TTC549 (cell line): ENCODE measurements at regions not wholly inside any gene's neighbourhood (a gene's known extent, or its start where the extent isn't known, plus 50 kb on each side); places are given as distances from the start of the nearest gene placed in this dataset.

ENCODE experiments used
- FAIRE-seq: peaks from 2 replicates; lab custom pipeline; 2012; peaks lifted over from hg19 to GRCh38; lab: Jason Lieb, UNC

DNA sequence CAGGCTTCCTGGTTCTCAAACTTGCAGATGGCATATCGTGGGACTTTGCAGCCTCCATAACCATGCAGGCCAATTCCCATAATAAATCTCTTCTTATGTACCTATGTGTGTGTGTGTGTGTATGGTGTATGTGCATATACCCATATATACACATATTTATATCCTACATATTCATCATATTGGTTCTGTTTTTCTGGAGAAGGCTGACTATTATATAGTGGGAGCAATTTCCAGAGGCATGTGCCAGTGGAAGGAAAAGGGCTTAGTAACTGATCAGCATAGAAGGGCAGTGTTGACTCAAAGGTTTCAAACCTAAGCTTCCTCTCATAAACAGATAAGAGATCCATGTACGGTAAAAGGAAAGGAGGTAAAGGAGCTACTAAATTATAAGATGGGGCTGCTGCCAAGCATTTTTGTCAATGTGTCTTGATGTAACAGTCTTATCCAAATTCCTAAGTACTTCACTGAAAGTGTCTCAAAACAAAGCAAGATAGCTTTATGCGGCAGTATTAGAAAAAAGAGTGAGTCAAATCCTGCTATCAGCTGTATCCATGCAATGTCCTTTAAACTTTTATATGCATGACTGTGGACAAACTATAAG is 432.1 kb downstream of the TBC1D4 start:
- FAIRE-seq, result no peak

DNA sequence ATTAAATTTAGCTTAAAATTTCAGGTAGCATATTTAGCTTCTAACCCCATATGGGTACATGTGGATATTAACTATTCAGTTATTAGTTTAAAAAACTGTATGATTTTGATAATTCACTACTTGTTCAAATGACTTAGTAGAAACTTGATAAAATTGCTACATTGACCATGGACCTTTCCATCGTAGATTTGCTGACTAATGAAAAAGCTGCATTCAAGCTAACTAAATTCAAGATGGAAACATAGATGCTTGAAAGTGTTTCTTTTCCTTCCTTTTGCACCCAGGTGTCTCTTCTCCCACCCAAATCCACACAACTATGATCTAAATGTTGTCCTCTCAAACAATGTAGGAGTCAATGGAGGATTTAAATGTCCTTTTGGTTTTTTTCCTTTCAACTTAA is 439.2 kb downstream of the TBC1D4 start:
- no peak for FAIRE-seq

DNA sequence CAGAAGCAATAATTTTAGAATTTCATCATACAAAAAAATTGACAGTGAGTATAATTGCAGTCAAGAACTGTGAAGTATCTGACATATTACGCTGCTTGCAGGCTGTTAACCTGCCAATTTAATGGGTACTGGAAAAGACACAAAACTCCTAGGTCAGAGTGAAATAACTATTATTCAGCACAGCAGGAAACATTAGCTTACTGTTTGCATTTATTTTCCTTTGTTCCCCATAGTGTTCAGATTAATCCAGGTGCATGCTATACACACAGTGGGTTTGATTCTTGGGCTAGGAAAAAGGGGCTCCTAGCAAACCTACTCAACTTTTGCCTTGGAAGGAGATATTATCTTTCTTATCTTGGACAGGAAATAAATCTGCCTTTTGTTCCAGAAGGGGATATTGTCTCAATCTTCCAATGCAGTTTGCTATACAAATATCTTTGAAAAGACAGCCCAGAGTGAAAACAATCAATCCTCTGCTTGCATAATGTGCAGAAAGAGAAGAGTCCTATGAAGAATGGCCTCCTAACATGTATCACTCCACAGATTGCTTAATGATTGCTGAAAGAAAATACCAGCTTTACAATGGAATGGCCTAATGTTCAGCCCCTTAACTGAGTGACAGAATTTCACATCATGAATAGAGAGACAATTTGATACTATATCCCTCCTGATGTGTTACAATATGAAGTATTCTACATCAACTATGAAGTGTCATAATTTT is 443.4 kb downstream of the TBC1D4 start:
- no peak for FAIRE-seq

DNA sequence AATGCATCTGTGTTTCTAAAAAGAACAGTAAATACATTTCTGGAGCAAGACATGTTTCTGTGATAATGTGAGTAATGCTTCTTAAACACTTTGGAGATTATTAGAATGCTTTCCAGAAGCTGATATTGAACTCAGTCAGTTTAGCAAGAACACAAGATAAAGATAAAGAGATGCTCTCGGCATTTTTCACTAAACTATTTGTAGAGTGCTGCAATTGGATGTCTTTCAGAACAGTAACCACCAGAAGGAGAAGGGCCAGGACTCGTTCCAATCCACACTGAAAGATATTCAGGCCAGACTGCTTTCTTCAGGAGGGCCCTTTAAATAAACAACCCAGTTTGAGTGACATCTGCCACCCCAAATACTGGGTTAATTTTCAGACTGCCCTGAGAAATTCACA is 456.0 kb downstream of the TBC1D4 start:
- no peak for FAIRE-seq

DNA sequence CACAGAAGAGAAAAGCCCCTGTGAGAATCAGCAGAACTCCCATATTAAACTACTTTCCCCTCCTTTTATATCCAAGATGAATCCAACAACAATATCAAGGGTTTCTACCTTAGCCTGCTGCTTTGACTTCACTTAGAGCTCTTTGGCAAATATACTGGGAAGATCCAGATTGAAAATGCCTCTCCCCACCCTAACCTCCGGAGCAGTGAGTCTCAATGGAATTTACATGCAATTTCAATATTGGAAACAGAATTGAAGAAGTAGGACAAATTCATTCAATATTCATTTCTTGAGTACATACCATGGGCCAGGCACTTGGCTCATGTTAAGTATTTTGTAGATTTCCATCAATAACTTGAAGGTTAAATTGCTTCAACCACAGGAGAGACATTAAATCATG is 457.4 kb downstream of the TBC1D4 start:
- no peak for FAIRE-seq

GRCh38 chr13:75023609-75024008 is 458.4 kb downstream of the TBC1D4 start:
- FAIRE-seq, result no peak

- no peak for FAIRE-seq
These were observed 460.8 kb downstream of the TBC1D4 start for GRCh38 chr13:75021151-75021550.

DNA sequence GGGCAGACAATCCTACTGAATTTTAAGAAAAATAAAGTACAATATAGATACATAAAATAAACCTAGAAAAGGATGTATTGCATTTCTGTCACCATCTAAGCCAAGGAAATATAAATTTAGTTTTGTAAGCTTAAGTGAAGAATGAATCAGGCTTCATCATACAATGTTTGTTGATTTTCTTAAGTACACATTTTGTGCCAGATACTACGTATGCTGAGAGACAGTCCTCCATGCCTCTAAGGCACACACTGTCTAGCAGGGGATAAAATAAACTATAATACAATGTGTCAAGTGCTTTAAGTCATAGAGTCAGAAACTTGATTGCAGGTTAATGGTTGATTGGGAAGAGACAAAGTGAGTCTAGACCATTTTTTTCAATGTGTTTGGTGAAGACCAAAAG is 465.7 kb downstream of the TBC1D4 start:
- FAIRE-seq, result no peak

DNA sequence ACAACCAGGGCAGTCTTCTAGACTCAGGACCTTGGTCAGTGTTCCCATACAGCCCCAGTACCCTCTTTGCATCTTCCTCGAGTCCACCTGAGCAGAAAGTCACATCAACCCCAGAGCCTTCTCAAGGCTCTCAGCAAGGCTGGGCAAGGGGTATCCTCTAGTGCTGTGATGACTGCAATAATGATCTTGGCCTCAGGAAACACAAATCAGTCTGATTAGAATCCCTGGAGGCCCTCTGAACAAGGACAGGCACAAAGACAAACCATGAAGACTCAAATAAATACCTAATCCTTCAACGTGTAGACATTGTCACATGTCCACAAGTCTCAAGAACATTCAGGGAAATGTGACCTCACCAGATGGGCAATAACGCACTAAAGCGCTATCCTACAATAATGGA is 468.2 kb downstream of the TBC1D4 start:
- FAIRE-seq, result no peak

DNA sequence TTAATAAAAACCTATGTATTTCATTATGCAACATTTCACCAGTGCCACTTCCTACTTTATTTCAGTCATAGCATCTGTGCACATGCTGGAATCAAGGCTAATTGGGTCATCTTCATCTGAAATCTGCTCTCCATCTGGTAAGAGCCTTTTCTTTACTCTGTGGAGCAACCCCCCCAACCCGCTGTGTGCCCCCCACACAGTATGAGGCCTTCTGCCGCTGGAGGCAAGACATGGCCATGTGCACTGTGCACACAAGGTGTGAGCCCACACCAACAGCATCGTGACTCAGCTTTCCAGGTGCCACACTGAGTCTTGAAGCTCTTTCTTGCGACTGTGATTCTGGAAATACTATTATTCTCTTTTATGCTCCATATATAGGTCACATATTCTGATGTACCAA is 471.0 kb downstream of the TBC1D4 start:
- no peak for FAIRE-seq

DNA sequence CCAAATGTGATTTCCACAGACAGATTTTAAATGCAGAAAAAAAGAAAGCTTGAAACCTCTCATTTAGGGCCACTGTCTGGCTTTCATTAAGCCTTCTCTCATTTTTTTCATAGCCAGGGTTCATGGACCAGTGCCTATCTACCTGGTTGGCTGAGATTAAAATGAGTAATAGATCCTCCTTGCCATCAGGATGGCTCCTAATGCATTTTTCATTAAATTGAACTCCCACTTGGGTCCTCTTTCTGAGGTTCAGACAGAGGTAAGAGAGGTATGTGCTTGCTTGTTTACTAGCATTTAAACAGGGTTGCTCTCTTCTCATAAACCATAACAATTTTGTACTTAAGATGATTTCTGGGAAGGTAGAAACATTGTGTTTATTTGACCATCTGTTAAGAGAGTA is 473.0 kb downstream of the TBC1D4 start:
- no peak for FAIRE-seq

GRCh38 chr13:74990992-74991391 is 491.0 kb downstream of the TBC1D4 start:
- FAIRE-seq, result no peak

DNA sequence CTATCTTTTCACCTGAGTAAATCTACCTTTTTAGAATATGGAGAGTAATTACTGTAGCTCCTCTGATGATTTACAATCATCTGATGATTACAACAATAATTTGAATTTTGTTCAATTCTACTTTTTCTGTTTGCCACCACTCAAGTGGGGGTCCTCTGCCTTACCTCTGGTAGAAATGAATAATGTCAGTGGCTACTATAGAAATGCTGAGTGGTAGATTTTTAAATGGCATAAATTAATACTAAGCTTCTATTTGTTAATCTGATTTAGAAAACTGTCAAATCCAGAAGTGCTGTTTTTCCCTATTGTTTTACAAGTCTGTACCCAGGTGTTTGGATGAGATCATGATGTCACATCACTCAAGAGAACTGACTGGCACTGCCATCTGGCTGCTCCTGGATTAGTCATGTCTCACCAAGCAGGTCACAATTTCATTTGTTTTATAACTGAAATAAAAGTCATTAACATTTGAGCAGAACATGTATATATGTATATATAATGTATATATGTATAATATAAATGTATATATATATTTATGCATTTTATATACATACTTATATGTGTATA is 494.8 kb downstream of the TBC1D4 start:
- no peak for FAIRE-seq

- no peak for FAIRE-seq
These were observed 495.4 kb downstream of the TBC1D4 start for GRCh38 chr13:74986609-74987008.

DNA sequence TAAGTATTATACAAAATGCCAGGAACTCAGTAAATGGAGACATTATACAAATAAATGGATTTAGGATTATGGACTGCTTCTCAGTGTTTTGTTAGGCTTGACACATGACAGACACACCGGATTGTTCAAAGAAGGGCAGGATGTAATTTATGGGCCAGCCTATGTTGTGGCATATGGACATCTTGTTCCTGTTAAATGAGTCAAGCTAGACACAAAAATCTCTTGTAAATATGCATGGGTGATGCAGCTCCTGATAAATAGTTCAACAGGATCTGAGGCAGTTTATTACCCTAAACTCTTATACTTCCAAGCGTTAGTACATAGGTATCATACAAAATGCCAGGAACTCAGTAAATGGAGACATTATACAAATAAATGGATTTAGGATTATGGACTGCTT is 502.3 kb downstream of the TBC1D4 start:
- FAIRE-seq, result no peak

- no peak for FAIRE-seq
These were observed 503.4 kb downstream of the TBC1D4 start for GRCh38 chr13:74978591-74978990.

DNA sequence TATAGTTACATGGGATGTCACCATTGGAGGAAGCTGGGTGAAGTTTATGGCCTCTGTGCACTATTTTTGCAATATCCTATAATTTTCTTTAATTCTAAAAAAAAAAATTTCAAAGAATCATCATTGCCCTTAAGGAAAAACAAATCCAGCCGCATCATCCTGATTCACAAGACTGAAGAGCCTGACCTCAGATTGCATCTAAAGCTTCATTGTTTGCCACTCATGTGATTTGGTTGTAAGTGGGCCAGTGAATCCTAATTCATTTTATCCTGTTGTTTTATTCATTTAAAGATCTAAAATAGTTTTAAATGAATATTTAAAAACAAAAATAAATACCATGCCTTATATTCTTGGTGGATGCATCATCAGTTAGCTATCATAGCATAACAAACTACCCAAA is 504.5 kb downstream of the TBC1D4 start:
- FAIRE-seq, result no peak

- FAIRE-seq, result no peak
These were observed 506.9 kb downstream of the TBC1D4 start for GRCh38 chr13:74975111-74975510.

DNA sequence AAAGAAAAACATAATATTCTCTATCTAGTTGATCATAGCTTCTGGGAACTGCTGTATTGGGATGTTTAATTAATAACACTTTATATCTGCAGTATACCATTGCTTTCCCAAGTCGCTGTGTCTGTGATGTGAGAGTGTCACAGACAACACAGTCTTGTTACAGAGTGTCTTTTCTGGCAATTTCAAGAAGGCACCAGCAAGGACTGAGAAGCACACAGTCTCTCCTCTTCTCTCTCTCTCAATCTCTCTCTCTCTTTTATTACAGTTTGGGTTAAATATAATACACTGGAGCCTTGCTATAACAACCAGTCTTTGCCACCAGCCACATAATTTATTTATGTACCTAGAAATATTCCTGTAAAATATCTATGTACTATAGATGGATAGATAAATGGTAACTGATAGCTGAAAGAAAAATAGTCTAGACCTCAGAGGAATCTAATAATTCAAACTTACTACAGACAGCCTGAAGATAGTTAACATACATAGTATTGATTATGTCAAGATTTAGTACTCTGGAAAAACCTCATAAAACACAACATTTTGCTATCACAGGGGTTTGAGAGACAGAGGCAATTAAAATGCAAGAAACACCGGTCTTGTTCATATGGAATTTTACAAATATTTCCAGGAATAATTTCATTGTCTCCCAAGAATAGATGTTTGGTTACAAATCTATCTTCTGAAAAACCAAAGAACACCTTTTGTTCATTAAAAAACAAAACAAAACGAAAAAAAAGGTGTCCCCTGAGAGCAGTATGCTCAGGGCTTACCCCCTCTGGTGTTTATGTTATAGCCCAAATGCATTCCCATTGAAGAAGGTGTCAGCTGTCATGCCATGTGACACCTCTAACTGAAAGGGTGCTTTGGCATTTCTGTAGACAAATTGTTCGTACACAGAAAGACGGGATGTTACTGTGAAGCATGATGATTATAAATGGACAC is 507.8 kb downstream of the TBC1D4 start:
- FAIRE-seq, result no peak

DNA sequence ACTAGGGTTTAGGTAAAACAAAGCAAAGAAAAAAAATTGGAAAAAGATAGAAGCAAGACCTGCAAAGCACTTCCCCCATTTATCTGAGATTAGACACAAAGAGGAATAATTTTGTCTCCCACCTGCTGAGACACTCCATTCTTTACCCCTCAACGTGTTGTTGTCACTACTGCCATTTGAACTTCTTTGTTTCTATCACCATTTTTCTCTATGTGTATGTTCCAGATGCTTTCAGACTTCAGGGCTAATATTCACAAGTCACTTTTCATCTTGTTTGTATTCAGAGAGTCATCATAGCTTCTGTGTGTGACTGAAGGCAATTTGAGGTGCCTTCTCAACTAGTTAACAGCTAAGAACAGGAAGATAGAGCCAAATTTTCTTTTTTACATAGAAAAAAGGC is 512.5 kb downstream of the TBC1D4 start:
- FAIRE-seq, result no peak

DNA sequence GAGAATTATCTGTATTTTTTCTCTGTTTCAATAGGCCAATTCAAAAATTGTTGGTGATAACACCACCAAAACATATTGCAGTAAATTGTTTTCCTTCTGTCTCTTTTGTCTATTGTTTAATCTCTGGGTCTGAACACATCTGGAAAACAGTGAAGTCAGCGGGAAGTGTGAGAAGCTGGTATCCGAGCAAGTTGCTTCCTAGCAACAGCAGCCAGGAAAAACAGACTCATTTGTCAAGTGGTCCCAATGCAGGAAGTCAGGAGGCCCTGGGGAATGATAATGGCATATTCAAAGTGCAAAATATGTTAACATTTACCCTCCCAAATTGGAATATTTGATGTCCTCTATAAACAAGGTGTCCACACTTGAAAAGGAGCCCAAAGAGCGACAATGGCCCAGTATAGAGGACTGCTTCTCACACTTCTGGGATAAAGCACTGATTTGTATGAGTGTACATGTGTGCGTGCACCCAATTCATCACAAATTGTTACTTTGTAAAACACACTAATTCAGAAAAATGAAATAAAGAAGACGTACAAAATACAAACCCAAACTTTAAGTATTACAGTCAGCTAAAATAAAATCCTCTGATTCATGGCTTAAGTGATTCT is 515.0 kb downstream of the TBC1D4 start:
- no peak for FAIRE-seq

- no peak for FAIRE-seq
These were observed 515.7 kb downstream of the TBC1D4 start for GRCh38 chr13:74966275-74966674.
